SK-N-SH (cell line): ENCODE measurements at regions not wholly inside any gene's neighbourhood (a gene's known extent, or its start where the extent isn't known, plus 50 kb on each side); places are given as distances from the start of the nearest gene placed in this dataset.

Experiments
- CTCF ChIA-PET: fragments of 300-600, 350-600 bp; formaldehyde crosslinking; extraction: SDS; loops from one replicate; lab custom pipeline; 2021; lab: Yijun Ruan, JAX
- POLR2A ChIA-PET: fragments of 350-600 bp; sonication (Branson Sonifier 250); formaldehyde crosslinking; extraction: SDS; loops from one replicate; lab custom pipeline; 2020; ENCODE audit warnings: antibody characterized with exemption, inconsistent platforms; lab: Yijun Ruan, JAX
- DNase-seq: peaks from one replicate; pipeline ENCODE4 v3.0.0; 2012
- H2AFZ ChIP-seq: fragments of 200-600 bp; sonication (generic); 2 replicates; pipeline ENCODE4 v1.8.1; 2016; ENCODE audit warnings: antibody characterized with exemption, mild to moderate bottlenecking, low read depth
- H3F3A ChIP-seq: fragments of 200-600 bp; sonication (generic); replicated peaks from 2 replicates; pipeline ENCODE3; 2016; ENCODE audit warnings: antibody characterized with exemption, mild to moderate bottlenecking; ENCODE audit not compliant: insufficient read depth
- H3K27ac ChIP-seq, 2 experiments: fragments of 200-500 bp in 1 of 2; fragments of 200-600 bp in 1 of 2; sonication (Bioruptor generic) in 1 of 2; sonication (generic), shearing (Covaris generic) in 1 of 2; 2 replicates each; pipeline versions ENCODE4 v1.5.1 to v1.6.1; 2014 to 2016; ENCODE audit warnings: low read depth in 2 of 2, inconsistent platforms in 1 of 2, low read length in 1 of 2, mild to moderate bottlenecking in 1 of 2, mixed read lengths in 1 of 2
- H3K27me3 ChIP-seq: fragments of 200-600 bp; sonication (generic), shearing (Covaris generic); 2 replicates; pipeline ENCODE4 v1.6.1; 2016; ENCODE audit warnings: mixed run types; ENCODE audit not compliant: insufficient read depth
- H3K36me3 ChIP-seq, 2 experiments: fragments of 200-500 bp in 1 of 2; fragments of 200-600 bp in 1 of 2; sonication (Bioruptor generic) in 1 of 2; sonication (generic) in 1 of 2; replicated peaks in 1 of 2; 2 replicates each; pipeline versions ENCODE3 to v1.5.1; 2014 to 2016; ENCODE audit warnings: low read length in 1 of 2, mild to moderate bottlenecking in 1 of 2; ENCODE audit not compliant: insufficient read depth in 2 of 2, control insufficient read depth in 1 of 2
- H3K4me1 ChIP-seq, 2 experiments: fragments of 200-500 bp in 1 of 2; fragments of 200-600 bp in 1 of 2; sonication (Bioruptor generic) in 1 of 2; sonication (generic), shearing (Covaris generic) in 1 of 2; 2 replicates each; pipeline versions ENCODE4 v1.5.1 to v1.6.1; 2014 to 2016; ENCODE audit warnings: low read depth in 1 of 2, low read length in 1 of 2, mixed run types in 1 of 2; ENCODE audit not compliant: insufficient read depth in 2 of 2, control insufficient read depth in 1 of 2
- H3K4me2 ChIP-seq: fragments of 200-600 bp; sonication (generic), shearing (Covaris generic); 2 replicates; pipeline ENCODE4 v1.6.1; 2017; ENCODE audit warnings: mixed run types
- H3K4me3 ChIP-seq, 2 experiments: fragments of 200-500 bp in 1 of 2; fragments of 200-600 bp in 1 of 2; sonication (Bioruptor generic) in 1 of 2; sonication (generic), shearing (Covaris generic) in 1 of 2; 2 replicates each; pipeline versions ENCODE4 v1.5.1 to v1.8.1; 2014 to 2016; ENCODE audit warnings: low read depth in 2 of 2, inconsistent platforms in 1 of 2, low read length in 1 of 2, mild to moderate bottlenecking in 1 of 2, mixed read lengths in 1 of 2, moderate library complexity in 1 of 2
- H3K79me2 ChIP-seq: fragments of 200-600 bp; sonication (generic); 2 replicates; pipeline ENCODE4 v1.8.1; 2017; ENCODE audit warnings: mild to moderate bottlenecking; ENCODE audit not compliant: insufficient read depth
- H3K9ac ChIP-seq: fragments of 200-600 bp; sonication (generic); 2 replicates; pipeline ENCODE4 v1.6.1; 2017; ENCODE audit warnings: mixed run types
- H3K9me2 ChIP-seq: fragments of 200-600 bp; sonication (generic); 2 replicates; pipeline ENCODE4 v1.6.1; 2017; ENCODE audit warnings: mixed run types
- H3K9me3 ChIP-seq: fragments of 200-600 bp; sonication (generic); 2 replicates; pipeline ENCODE4 v1.6.1; 2017; ENCODE audit warnings: mixed run types, mild to moderate bottlenecking, moderate library complexity
- H4K20me1 ChIP-seq: fragments of 200-600 bp; sonication (generic); 2 replicates; pipeline ENCODE4 v1.6.1; 2017; ENCODE audit warnings: mild to moderate bottlenecking, mixed run types; ENCODE audit not compliant: insufficient read depth
- CHD2 ChIP-seq: fragments of 150-350 bp; IDR thresholded peaks from 2 replicates; pipeline ENCODE4 v1.6.1; 2018; ENCODE audit warnings: low read length; ENCODE audit not compliant: partially characterized antibody
- FOSL2 ChIP-seq: IDR thresholded peaks from 2 replicates; pipeline ENCODE4 v1.4.0; 2012; ENCODE audit warnings: low read depth, mild to moderate bottlenecking, moderate library complexity, borderline replicate concordance
- FOXM1 ChIP-seq: IDR thresholded peaks from 2 replicates; pipeline ENCODE4 v1.4.0; 2012; ENCODE audit warnings: low read depth, mild to moderate bottlenecking
- GATA2 ChIP-seq: sonication (generic); formaldehyde crosslinking; IDR thresholded peaks from 2 replicates; pipeline ENCODE4 v1.5.0; 2020; ENCODE audit warnings: mild to moderate bottlenecking, missing genetic modification reagents
- IRF3 ChIP-seq: fragments of 150-350 bp; IDR thresholded peaks from 2 replicates; pipeline ENCODE4 v1.6.1; 2016; ENCODE audit warnings: mild to moderate bottlenecking, low read depth, low read length
- MAX ChIP-seq: IDR thresholded peaks from 2 replicates; pipeline ENCODE4 v1.4.0; 2012; ENCODE audit warnings: low read depth
- MEF2A ChIP-seq: IDR thresholded peaks from 2 replicates; pipeline ENCODE4 v1.4.0; 2012; ENCODE audit warnings: low read depth, borderline replicate concordance
- NRF1 ChIP-seq: IDR thresholded peaks from 2 replicates; pipeline ENCODE4 v1.6.1; 2012; ENCODE audit warnings: low read depth, mild to moderate bottlenecking, low read length
- POLR2AphosphoS5 ChIP-seq: IDR thresholded peaks from 2 replicates; pipeline ENCODE4 v1.6.1; 2012; ENCODE audit warnings: low read depth, low read length
- REST ChIP-seq: IDR thresholded peaks from 2 replicates; pipeline ENCODE4 v1.6.1; 2012; ENCODE audit warnings: mild to moderate bottlenecking, low read depth, low read length, moderate library complexity
- SIN3A ChIP-seq: IDR thresholded peaks from 2 replicates; pipeline ENCODE4 v1.6.1; 2012; ENCODE audit warnings: low read depth, mild to moderate bottlenecking, low read length, moderate library complexity, borderline replicate concordance
- SMC3 ChIP-seq: IDR thresholded peaks from 2 replicates; pipeline ENCODE4 v1.6.1; 2012; ENCODE audit warnings: low read depth, low read length, improper control_type of control experiment
- TCF12 ChIP-seq: IDR thresholded peaks from 2 replicates; pipeline ENCODE4 v1.4.0; 2012
- USF2 ChIP-seq: fragments of 150-350 bp; IDR thresholded peaks from 2 replicates; pipeline ENCODE4 v1.6.1; 2017; ENCODE audit warnings: antibody characterized with exemption, low read length, low read depth, borderline replicate concordance
- ZBTB33 ChIP-seq: IDR thresholded peaks from 2 replicates; pipeline ENCODE4 v1.4.0; 2012; ENCODE audit warnings: low read depth, borderline replicate concordance
- WGBS: methylation state at CpG from one replicate; pipeline ENCODE4 v1.1.6; 2017; ENCODE audit warnings: low lambda C conversion rate; 5-methylcytosine and 5-hydroxymethylcytosine counted together

GRCh38 chr1:14373081-14373758 is 225.3 kb upstream of the KAZN start:
- Histone ChIP-seq H3K9me3 (no peaks in the 10 kb centered on the region), H3K4me1 (no peaks in the 10 kb centered on the region), H3K4me2 (no peak overlapping the region), H3F3A (no peaks in the 10 kb centered on the region), H4K20me1 (no peaks in the 10 kb centered on the region), H3K27ac (no peak overlapping the region), H3K79me2 (no peaks in the 10 kb centered on the region), H3K9me2 (no peaks in the 10 kb centered on the region), H2AFZ (no peak overlapping the region), H3K9ac (no peak overlapping the region), H3K36me3 (no peaks in the 10 kb centered on the region), H3K4me3 (no peak overlapping the region), H3K27me3 (no peaks in the 10 kb centered on the region)
- 10% methylated on average over 2 of the region's 2 CpGs for WGBS
- ChIA-PET CTCF (interaction anchor here (0.8 kb wide), 1 partner anchor 27 kb away, joined by 3 read pairs; no protein-coding TSS in a partner anchor), POLR2A (no interaction called here)
- no peak for DNase-seq
- TF ChIP-seq USF2 (no peak), CHD2 (no peak), SMC3 (no peak), MAX (no peak), NRF1 (no peak), IRF3 (no peak), POLR2AphosphoS5 (no peak), SIN3A (no peak), GATA2 (CRISPR knock-in tag) (no peak), ZBTB33 (no peak)

- Histone ChIP-seq H3K27me3 (no peaks in the 10 kb centered on the region), H3K4me1 (no peaks in the 10 kb centered on the region), H3F3A (no peaks in the 10 kb centered on the region), H2AFZ (no peak overlapping the region), H3K79me2 (no peaks in the 10 kb centered on the region), H3K9me3 (no peaks in the 10 kb centered on the region), H3K36me3 (no peaks in the 10 kb centered on the region), H3K4me3 (no peak overlapping the region), H3K9ac (no peak overlapping the region), H3K27ac (no peak overlapping the region), H4K20me1 (no peaks in the 10 kb centered on the region), H3K9me2 (no peaks in the 10 kb centered on the region), H3K4me2 (no peak overlapping the region)
- no peak for DNase-seq
- TF ChIP-seq FOSL2, result no peak
- TF ChIP-seq GATA2 (CRISPR knock-in tag), result no peak
- TF ChIP-seq TCF12, result no peak
- no peak for TF ChIP-seq SMC3
- TF ChIP-seq FOXM1, result no peak
- no peak for TF ChIP-seq ZBTB33
- TF ChIP-seq REST, result no peak
- no peak for TF ChIP-seq MEF2A
- no peak for TF ChIP-seq SIN3A
- POLR2A ChIA-PET, result no interaction called here
- CTCF ChIA-PET, result no interaction called here
- 50% methylated on average over 5 of the region's 5 CpGs for WGBS
Observed at GRCh38 chr1:14375226-14375625, 223.3 kb upstream of the KAZN start.
